ENCODE measurements at regions not wholly inside any gene's neighbourhood (a gene's known extent, or its start where the extent isn't known, plus 50 kb on each side); places are given as distances from the start of the nearest gene placed in this dataset.

GRCh38 chr13:111402441-111402840 lies 82.0 kb downstream of the TEX29 start:
- Histone ChIP-seq H3K27me3 (no peaks in the 10 kb centered on the region), H3K4me1 (ENCODE audit: low read depth) (no peaks in the 10 kb centered on the region), H3K36me3 (no peaks in the 10 kb centered on the region), H3K27ac (no peak overlapping the region), H3K9me3 (ENCODE audit: low read depth) (no peaks in the 10 kb centered on the region), H3K4me3 (no peak overlapping the region)
- no peak for DNase-seq (ENCODE audit: low read depth in 1 of 2, low spot score in 1 of 2)
- TF ChIP-seq CTCF (IDR thresholded peaks at IDR 0.05; ENCODE audit: low read depth, low read length), result no peak

DNA sequence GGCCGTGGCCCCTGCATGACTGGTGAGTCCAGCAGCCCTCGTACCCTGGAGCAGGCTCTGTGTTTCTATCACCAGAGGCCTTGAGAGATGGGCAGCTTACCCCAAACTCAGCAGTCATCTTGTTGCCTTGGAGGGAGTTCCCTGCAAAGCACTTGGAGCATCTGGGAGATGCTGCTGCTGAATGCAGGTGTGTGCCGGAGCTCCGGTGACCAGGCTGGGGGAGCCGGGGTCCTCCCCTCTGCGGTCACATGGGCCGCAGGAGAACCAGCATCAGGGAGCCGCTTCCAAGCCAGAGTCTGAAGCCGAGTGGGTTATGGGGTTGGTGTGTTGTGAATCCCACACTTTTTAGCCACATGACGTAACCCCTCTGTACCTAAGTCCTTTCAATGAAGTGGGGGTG lies 82.8 kb downstream of the TEX29 start:
- no peaks in the 10 kb centered on the region for H3K36me3 ChIP-seq
- no peak overlapping the region for H3K4me3 ChIP-seq
- no peaks in the 10 kb centered on the region for H3K27me3 ChIP-seq
- H3K9me3 ChIP-seq (ENCODE audit: low read depth), result no peaks in the 10 kb centered on the region
- no peak for TF ChIP-seq CTCF (IDR thresholded peaks at IDR 0.05; ENCODE audit: low read depth, low read length)
- no peaks in the 10 kb centered on the region for H3K4me1 ChIP-seq (ENCODE audit: low read depth)
- no peak overlapping the region for H3K27ac ChIP-seq
- DNase-seq (ENCODE audit: low read depth in 1 of 2, low spot score in 1 of 2), result no peak

- Histone ChIP-seq H3K4me1 (ENCODE audit: low read depth) (no peaks in the 10 kb centered on the region), H3K36me3 (no peaks in the 10 kb centered on the region), H3K27me3 (peaks cover 7% of the 10 kb centered on the region), H3K27ac (no peak overlapping the region), H3K4me3 (no peak overlapping the region), H3K9me3 (ENCODE audit: low read depth) (no peaks in the 10 kb centered on the region)
- DNase-seq (ENCODE audit: low read depth in 1 of 2, low spot score in 1 of 2), result no peak
- TF ChIP-seq CTCF (IDR thresholded peaks at IDR 0.05; ENCODE audit: low read depth, low read length), result no peak
Measured at GRCh38 chr13:111404746-111405145, 84.3 kb downstream of the TEX29 start.

- no peak overlapping the region for H3K27ac ChIP-seq
- DNase-seq (ENCODE audit: low read depth in 1 of 2, low spot score in 1 of 2), result no peak
- no peaks in the 10 kb centered on the region for H3K36me3 ChIP-seq
- H3K27me3 ChIP-seq, result peaks cover 18% of the 10 kb centered on the region
- no peaks in the 10 kb centered on the region for H3K9me3 ChIP-seq (ENCODE audit: low read depth)
- no peak overlapping the region for H3K4me3 ChIP-seq
- TF ChIP-seq CTCF (IDR thresholded peaks at IDR 0.05; ENCODE audit: low read depth, low read length), result no peak
- H3K4me1 ChIP-seq (ENCODE audit: low read depth), result no peaks in the 10 kb centered on the region
Measured at GRCh38 chr13:111406636-111407035, 86.2 kb downstream of the TEX29 start.

DNA sequence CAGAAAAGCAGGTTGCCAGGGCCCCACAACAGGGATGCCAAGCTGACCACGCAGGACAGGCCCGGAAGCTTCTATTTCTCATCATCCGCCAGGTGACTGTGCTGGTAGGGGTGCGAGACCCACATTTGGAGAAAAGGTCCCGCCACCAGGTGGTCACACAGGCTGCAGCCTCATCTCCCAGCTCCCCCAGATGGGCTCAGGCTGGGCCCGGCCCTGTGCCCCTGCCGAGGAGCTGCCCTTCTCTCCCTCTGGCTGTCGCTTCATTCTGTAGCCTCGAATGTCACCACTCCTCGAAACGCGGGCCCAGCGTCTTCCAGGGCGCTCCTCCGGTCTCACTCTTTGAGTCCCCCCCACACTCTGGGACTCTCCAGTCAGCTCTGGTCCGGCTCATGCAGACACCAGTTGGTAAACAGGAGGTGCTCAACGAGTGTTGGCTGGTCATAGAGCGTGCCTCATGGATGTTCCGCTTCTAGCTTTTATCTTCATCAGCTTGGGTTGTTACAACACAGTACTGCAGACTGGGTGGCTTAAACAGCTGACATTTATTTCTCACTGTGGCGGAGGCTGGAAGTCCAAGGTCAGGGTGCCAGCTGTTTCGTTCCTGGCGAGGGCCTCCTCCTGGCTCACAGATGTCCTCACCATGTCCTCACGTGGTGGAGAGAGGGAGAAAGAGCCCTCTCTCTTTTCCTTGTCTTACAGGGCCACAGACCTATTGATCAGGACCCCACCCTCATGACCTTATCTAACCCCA lies 87.1 kb downstream of the TEX29 start:
- Histone ChIP-seq H3K27ac (no peak overlapping the region), H3K36me3 (no peaks in the 10 kb centered on the region), H3K4me3 (no peak overlapping the region), H3K27me3 (peaks cover 26% of the 10 kb centered on the region), H3K4me1 (ENCODE audit: low read depth) (no peaks in the 10 kb centered on the region), H3K9me3 (ENCODE audit: low read depth) (no peaks in the 10 kb centered on the region)
- no peak for DNase-seq (ENCODE audit: low read depth in 1 of 2, low spot score in 1 of 2)
- no peak for TF ChIP-seq CTCF (IDR thresholded peaks at IDR 0.05; ENCODE audit: low read depth, low read length)

Measured in cardiac muscle cell (in vitro differentiated cells and primary cell).